GM23338 (cell line): ENCODE measurements at regions not wholly inside any gene's neighbourhood (a gene's known extent, or its start where the extent isn't known, plus 50 kb on each side); places are given as distances from the start of the nearest gene placed in this dataset.
A peak's percentile ranks its signal among the peaks of the same experiment; 100 is the strongest.
"Not testable (repeated sequence)": the region's sequence is repeated elsewhere in the genome, so short reads cannot be mapped to it uniquely, and the experiment has no call there.

Experiments used
- ATAC-seq: fragments of 200-7000 bp; cut with Tn5 transposase; 3 replicates; pipeline ENCODE4 v1.9.1; 2020
- DNase-seq: peaks from one replicate; pipeline ENCODE4 v3.0.0-alpha.2; 2015; ENCODE audit warnings: low spot score
- H2AFZ ChIP-seq: fragments of 200-600 bp; sonication (generic); 2 replicates; pipeline ENCODE4 v1.8.0; 2016; ENCODE audit warnings: antibody characterized with exemption, mild to moderate bottlenecking, moderate library complexity
- H3F3A ChIP-seq: fragments of 200-600 bp; sonication (generic); replicated peaks from 2 replicates; pipeline ENCODE4 v1.8.0; 2017; ENCODE audit warnings: antibody characterized with exemption, mixed run types, low read depth
- H3K27ac ChIP-seq: fragments of 200-600 bp; sonication (generic); 2 replicates; pipeline ENCODE4 v1.6.1; 2016; ENCODE audit warnings: low read depth
- H3K27me3 ChIP-seq: fragments of 200-600 bp; sonication (generic); 2 replicates; pipeline ENCODE4 v1.8.0; 2016; ENCODE audit warnings: mild to moderate bottlenecking, mixed run types, moderate library complexity; ENCODE audit not compliant: insufficient read depth
- H3K36me3 ChIP-seq: fragments of 200-600 bp; sonication (generic); 2 replicates; pipeline ENCODE4 v1.8.0; 2016; ENCODE audit warnings: mild to moderate bottlenecking; ENCODE audit not compliant: insufficient read depth
- H3K4me1 ChIP-seq: fragments of 200-600 bp; sonication (generic); 2 replicates; pipeline ENCODE4 v1.8.0; 2016; ENCODE audit warnings: mild to moderate bottlenecking, moderate library complexity; ENCODE audit not compliant: insufficient read depth
- H3K4me2 ChIP-seq: fragments of 200-600 bp; sonication (generic); 2 replicates; pipeline ENCODE4 v1.7.1; 2017; ENCODE audit warnings: mixed run types
- H3K4me3 ChIP-seq: fragments of 200-600 bp; sonication (generic); 2 replicates; pipeline ENCODE4 v1.6.1; 2016; ENCODE audit warnings: mixed run types
- H3K79me2 ChIP-seq: fragments of 200-600 bp; sonication (generic); replicated peaks from 2 replicates; pipeline ENCODE4 v1.8.0; 2017; ENCODE audit warnings: mild to moderate bottlenecking; ENCODE audit not compliant: insufficient read depth
- H3K9me2 ChIP-seq: fragments of 200-600 bp; sonication (generic); 2 replicates; pipeline ENCODE4 v1.8.0; 2017; ENCODE audit not compliant: insufficient read depth
- H4K20me1 ChIP-seq: fragments of 200-600 bp; sonication (generic); replicated peaks from 2 replicates; pipeline ENCODE4 v1.8.0; 2017; ENCODE audit warnings: mild to moderate bottlenecking; ENCODE audit not compliant: insufficient read depth
- H3K27ac Mint-ChIP-seq: 2 replicates; pipeline ENCODE4 v1.8.0; 2020; ENCODE audit warnings: inconsistent platforms, mild to moderate bottlenecking, moderate library complexity, mixed read lengths
- H3K27me3 Mint-ChIP-seq: 3 replicates; pipeline ENCODE4 v1.8.0; 2022; ENCODE audit warnings: low read depth, mild to moderate bottlenecking, moderate library complexity, mixed read lengths, inconsistent platforms; ENCODE audit not compliant: insufficient read depth, poor library complexity
- H3K36me3 Mint-ChIP-seq: 3 replicates; pipeline ENCODE4 v1.8.0; 2021; ENCODE audit warnings: low read depth, mild to moderate bottlenecking, inconsistent platforms, moderate library complexity, mixed read lengths
- H3K4me1 Mint-ChIP-seq: 3 replicates; pipeline ENCODE4 v1.8.0; 2020; ENCODE audit warnings: mild to moderate bottlenecking, inconsistent platforms, mixed read lengths
- H3K4me3 Mint-ChIP-seq: 3 replicates; pipeline ENCODE4 v1.8.0; 2021; ENCODE audit warnings: moderate library complexity, mild to moderate bottlenecking, inconsistent platforms, mixed read lengths
- H3K9me3 Mint-ChIP-seq: 3 replicates; pipeline ENCODE4 v1.8.0; 2020; ENCODE audit warnings: moderate library complexity, mild to moderate bottlenecking, inconsistent platforms, mixed read lengths
- CREB1 ChIP-seq: fragments of 250-450 bp; sonication (Bioruptor Pico); IDR thresholded peaks from 2 replicates; pipeline ENCODE4 v1.5.0; 2020; ENCODE audit warnings: low read depth, mild to moderate bottlenecking, moderate library complexity
- EZH2 ChIP-seq: fragments of 200-600 bp; sonication (generic); IDR thresholded peaks from one replicate; pipeline ENCODE4 v1.8.0; 2017; ENCODE audit warnings: antibody characterized with exemption, mild to moderate bottlenecking, low read depth; ENCODE audit not compliant: unreplicated experiment
- NANOG ChIP-seq: IDR thresholded peaks from 2 replicates; pipeline ENCODE4 v1.6.1; 2016; ENCODE audit warnings: antibody characterized with exemption, borderline replicate concordance
- POLR2AphosphoS5 ChIP-seq: IDR thresholded peaks from 2 replicates; pipeline ENCODE4 v1.6.1; 2016; ENCODE audit warnings: antibody characterized with exemption, low read depth
- STAT1 ChIP-seq: IDR thresholded peaks from one replicate; pipeline ENCODE4 v1.6.1; 2016; ENCODE audit warnings: antibody characterized with exemption; ENCODE audit not compliant: unreplicated experiment
- ZNF114 ChIP-seq: fragments of 250-450 bp; sonication (Bioruptor Pico); IDR thresholded peaks from 2 replicates; pipeline ENCODE4 v1.5.0; 2020; ENCODE audit warnings: mild to moderate bottlenecking, moderate library complexity
- ZNF331 ChIP-seq: fragments of 250-450 bp; sonication (Bioruptor Pico); IDR thresholded peaks from 2 replicates; pipeline ENCODE4 v1.5.0; 2020; ENCODE audit warnings: low read depth, mild to moderate bottlenecking, moderate library complexity
- TF ChIP-seq, protein P1 (sequence below), 2 experiments: fragments of 200-600 bp in 1 of 2; sonication (generic) in 1 of 2; conservative IDR thresholded peaks; 2 replicates each; pipeline versions ENCODE4 v1.5.1 to v1.6.1; 2016 to 2017; ENCODE audit warnings: antibody characterized with exemption in 2 of 2, low read depth in 2 of 2, mild to moderate bottlenecking in 2 of 2, moderate library complexity in 1 of 2
- TF ChIP-seq, protein P2 (sequence below): fragments of 250-450 bp; sonication (Bioruptor Pico); IDR thresholded peaks from 2 replicates; pipeline ENCODE4 v1.5.0; 2020; ENCODE audit warnings: mild to moderate bottlenecking, moderate library complexity
- TF ChIP-seq, protein P3 (sequence below): IDR thresholded peaks from 2 replicates; pipeline ENCODE4 v1.6.1; 2016; ENCODE audit warnings: antibody characterized with exemption

DNA sequence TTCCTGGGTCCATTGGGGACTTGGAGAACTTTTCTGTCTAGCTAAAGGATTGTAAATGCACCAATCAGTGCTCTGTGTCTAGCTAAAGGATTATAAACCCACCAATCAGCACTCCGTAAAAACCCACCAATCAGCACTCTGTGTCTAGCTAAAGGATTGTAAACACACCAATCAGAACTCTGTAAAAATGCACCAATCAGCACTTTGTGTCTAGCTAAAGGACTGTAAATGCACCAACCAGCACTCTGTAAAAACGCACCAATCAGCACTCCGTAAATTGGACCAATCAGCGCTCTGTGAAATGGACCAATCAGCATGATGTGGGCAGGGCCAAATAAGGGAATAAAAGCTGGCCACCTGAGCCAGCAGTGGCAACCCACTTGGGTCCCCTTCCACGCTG lies 522.4 kb upstream of the LINC00305 start:
- not testable (repeated sequence) for H3K4me3 Mint-ChIP-seq, H3K27ac Mint-ChIP-seq, H3F3A ChIP-seq, ATAC-seq, H4K20me1 ChIP-seq, H3K9me2 ChIP-seq, H3K36me3 Mint-ChIP-seq, H3K79me2 ChIP-seq, H3K27ac ChIP-seq, H3K4me3 ChIP-seq, H3K27me3 Mint-ChIP-seq, H3K4me1 Mint-ChIP-seq, H3K36me3 ChIP-seq, H2AFZ ChIP-seq, H3K4me2 ChIP-seq, H3K4me1 ChIP-seq, DNase-seq, H3K27me3 ChIP-seq
- H3K9me3 Mint-ChIP-seq = peaks cover 10% of the 10 kb centered on the region; the same call in 2 of the 3 replicates

DNA sequence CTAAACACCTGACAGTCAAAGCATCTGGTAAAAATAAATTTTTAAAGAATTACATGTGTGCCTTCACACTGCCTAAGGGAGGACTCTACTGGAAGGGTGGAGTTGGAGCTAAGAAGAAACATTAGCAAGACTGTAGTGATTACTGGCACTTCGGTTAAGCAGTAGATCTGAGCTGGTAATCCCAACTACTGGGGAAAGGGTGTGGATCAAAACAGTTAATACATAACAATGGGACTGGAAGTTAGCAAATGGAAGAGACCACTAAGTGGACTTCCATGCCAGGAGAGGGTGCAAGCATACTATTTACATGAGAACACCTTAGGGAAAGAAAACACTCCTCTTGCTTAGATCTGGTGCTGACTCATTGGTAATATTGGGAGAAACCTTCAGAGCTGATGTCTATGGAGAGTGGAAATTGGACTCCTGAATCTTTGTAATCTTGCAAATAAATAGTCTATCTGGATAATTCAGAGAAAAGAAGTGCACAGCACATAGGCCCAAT lies 519.6 kb upstream of the LINC00305 start:
- Histone ChIP-seq H3K36me3 (no peaks in the 10 kb centered on the region), H3K27ac (no peak overlapping the region), H3K4me3 (no peak overlapping the region), H3K9me2 (no peaks in the 10 kb centered on the region; the same call in 1 of the 2 replicates), H3F3A (no peaks in the 10 kb centered on the region), H3K27me3 (no peaks in the 10 kb centered on the region), H4K20me1 (no peaks in the 10 kb centered on the region), H3K4me1 (0 out of 2 replicates have a peak, but pooled peaks cover 6% of the 10 kb centered on the region), H2AFZ (no peak overlapping the region), H3K4me2 (no peak overlapping the region), H3K79me2 (no peaks in the 10 kb centered on the region)
- Mint-ChIP-seq H3K27me3 (peaks cover 5% of the 10 kb centered on the region), H3K36me3 (peaks cover 8% of the 10 kb centered on the region), H3K4me3 (no peak overlapping the region), H3K9me3 (peaks cover 10% of the 10 kb centered on the region; the same call in 2 of the 3 replicates), H3K4me1 (peaks cover 12% of the 10 kb centered on the region), H3K27ac (peak overlapping the region; percentile 80)
- ATAC-seq (no peak), DNase-seq (no peak)
- TF ChIP-seq, protein P1, sequence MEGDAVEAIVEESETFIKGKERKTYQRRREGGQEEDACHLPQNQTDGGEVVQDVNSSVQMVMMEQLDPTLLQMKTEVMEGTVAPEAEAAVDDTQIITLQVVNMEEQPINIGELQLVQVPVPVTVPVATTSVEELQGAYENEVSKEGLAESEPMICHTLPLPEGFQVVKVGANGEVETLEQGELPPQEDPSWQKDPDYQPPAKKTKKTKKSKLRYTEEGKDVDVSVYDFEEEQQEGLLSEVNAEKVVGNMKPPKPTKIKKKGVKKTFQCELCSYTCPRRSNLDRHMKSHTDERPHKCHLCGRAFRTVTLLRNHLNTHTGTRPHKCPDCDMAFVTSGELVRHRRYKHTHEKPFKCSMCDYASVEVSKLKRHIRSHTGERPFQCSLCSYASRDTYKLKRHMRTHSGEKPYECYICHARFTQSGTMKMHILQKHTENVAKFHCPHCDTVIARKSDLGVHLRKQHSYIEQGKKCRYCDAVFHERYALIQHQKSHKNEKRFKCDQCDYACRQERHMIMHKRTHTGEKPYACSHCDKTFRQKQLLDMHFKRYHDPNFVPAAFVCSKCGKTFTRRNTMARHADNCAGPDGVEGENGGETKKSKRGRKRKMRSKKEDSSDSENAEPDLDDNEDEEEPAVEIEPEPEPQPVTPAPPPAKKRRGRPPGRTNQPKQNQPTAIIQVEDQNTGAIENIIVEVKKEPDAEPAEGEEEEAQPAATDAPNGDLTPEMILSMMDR (conservative IDR thresholded peaks at IDR 0.05; ENCODE audit: low read depth in 2 of 2) = no peak; a peak in 1 of 4 replicates
- TF ChIP-seq EZH2 = no peak
- no peak for TF ChIP-seq ZNF331 (CRISPR knock-in tag)
- no peak for TF ChIP-seq ZNF114
- TF ChIP-seq, protein P2, sequence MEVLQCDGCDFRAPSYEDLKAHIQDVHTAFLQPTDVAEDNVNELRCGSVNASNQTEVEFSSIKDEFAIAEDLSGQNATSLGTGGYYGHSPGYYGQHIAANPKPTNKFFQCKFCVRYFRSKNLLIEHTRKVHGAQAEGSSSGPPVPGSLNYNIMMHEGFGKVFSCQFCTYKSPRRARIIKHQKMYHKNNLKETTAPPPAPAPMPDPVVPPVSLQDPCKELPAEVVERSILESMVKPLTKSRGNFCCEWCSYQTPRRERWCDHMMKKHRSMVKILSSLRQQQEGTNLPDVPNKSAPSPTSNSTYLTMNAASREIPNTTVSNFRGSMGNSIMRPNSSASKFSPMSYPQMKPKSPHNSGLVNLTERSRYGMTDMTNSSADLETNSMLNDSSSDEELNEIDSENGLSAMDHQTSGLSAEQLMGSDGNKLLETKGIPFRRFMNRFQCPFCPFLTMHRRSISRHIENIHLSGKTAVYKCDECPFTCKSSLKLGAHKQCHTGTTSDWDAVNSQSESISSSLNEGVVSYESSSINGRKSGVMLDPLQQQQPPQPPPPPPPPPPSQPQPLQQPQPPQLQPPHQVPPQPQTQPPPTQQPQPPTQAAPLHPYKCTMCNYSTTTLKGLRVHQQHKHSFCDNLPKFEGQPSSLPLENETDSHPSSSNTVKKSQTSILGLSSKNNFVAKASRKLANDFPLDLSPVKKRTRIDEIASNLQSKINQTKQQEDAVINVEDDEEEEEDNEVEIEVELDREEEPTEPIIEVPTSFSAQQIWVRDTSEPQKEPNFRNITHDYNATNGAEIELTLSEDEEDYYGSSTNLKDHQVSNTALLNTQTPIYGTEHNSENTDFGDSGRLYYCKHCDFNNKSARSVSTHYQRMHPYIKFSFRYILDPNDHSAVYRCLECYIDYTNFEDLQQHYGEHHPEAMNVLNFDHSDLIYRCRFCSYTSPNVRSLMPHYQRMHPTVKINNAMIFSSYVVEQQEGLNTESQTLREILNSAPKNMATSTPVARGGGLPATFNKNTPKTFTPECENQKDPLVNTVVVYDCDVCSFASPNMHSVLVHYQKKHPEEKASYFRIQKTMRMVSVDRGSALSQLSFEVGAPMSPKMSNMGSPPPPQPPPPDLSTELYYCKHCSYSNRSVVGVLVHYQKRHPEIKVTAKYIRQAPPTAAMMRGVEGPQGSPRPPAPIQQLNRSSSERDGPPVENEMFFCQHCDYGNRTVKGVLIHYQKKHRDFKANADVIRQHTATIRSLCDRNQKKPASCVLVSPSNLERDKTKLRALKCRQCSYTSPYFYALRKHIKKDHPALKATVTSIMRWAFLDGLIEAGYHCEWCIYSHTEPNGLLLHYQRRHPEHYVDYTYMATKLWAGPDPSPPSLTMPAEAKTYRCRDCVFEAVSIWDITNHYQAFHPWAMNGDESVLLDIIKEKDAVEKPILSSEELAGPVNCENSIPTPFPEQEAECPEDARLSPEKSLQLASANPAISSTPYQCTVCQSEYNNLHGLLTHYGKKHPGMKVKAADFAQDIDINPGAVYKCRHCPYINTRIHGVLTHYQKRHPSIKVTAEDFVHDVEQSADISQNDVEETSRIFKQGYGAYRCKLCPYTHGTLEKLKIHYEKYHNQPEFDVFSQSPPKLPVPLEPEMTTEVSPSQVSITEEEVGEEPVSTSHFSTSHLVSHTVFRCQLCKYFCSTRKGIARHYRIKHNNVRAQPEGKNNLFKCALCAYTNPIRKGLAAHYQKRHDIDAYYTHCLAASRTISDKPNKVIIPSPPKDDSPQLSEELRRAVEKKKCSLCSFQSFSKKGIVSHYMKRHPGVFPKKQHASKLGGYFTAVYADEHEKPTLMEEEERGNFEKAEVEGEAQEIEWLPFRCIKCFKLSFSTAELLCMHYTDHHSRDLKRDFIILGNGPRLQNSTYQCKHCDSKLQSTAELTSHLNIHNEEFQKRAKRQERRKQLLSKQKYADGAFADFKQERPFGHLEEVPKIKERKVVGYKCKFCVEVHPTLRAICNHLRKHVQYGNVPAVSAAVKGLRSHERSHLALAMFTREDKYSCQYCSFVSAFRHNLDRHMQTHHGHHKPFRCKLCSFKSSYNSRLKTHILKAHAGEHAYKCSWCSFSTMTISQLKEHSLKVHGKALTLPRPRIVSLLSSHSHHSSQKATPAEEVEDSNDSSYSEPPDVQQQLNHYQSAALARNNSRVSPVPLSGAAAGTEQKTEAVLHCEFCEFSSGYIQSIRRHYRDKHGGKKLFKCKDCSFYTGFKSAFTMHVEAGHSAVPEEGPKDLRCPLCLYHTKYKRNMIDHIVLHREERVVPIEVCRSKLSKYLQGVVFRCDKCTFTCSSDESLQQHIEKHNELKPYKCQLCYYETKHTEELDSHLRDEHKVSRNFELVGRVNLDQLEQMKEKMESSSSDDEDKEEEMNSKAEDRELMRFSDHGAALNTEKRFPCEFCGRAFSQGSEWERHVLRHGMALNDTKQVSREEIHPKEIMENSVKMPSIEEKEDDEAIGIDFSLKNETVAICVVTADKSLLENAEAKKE (CRISPR knock-in tag) = no peak
- TF ChIP-seq, protein P3, sequence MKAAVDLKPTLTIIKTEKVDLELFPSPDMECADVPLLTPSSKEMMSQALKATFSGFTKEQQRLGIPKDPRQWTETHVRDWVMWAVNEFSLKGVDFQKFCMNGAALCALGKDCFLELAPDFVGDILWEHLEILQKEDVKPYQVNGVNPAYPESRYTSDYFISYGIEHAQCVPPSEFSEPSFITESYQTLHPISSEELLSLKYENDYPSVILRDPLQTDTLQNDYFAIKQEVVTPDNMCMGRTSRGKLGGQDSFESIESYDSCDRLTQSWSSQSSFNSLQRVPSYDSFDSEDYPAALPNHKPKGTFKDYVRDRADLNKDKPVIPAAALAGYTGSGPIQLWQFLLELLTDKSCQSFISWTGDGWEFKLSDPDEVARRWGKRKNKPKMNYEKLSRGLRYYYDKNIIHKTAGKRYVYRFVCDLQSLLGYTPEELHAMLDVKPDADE = no peak
- no peak for TF ChIP-seq STAT1
- TF ChIP-seq NANOG = no peak
- TF ChIP-seq CREB1 = no peak
- TF ChIP-seq POLR2AphosphoS5 = no peak
